GM12864 (cell line): ENCODE measurements at regions not wholly inside any gene's neighbourhood (a gene's known extent, or its start where the extent isn't known, plus 50 kb on each side); places are given as distances from the start of the nearest gene placed in this dataset.

ENCODE experiments used
- DNase-seq: peaks from one replicate; pipeline ENCODE4 v3.0.0-alpha.2; 2011; ENCODE audit warnings: low read depth
- H3K4me3 ChIP-seq: 2 replicates; pipeline ENCODE4 v1.5.1; 2011; ENCODE audit warnings: mild to moderate bottlenecking, low read depth, low read length, control low read depth
- CTCF ChIP-seq: IDR thresholded peaks from 2 replicates; pipeline ENCODE4 v1.5.1; 2011; ENCODE audit warnings: low read depth, mild to moderate bottlenecking, moderate library complexity, low read length, control low read depth, inconsistent platforms; ENCODE audit errors: missing control alignments

- DNase-seq: no peak
- no peak for TF ChIP-seq CTCF
- no peak overlapping the region for H3K4me3 ChIP-seq
Observed at GRCh38 chr2:187126247-187127005, 277.5 kb upstream of the ZSWIM2 start.

GRCh38 chr2:187125318-187125717, 276.3 kb upstream of the ZSWIM2 start:
- DNase-seq: no peak
- TF ChIP-seq CTCF: no peak
- no peak overlapping the region for H3K4me3 ChIP-seq

GRCh38 chr2:187124529-187124928, 275.6 kb upstream of the ZSWIM2 start:
- no peak overlapping the region for H3K4me3 ChIP-seq
- no peak for TF ChIP-seq CTCF
- DNase-seq: no peak

GRCh38 chr2:187118331-187119099, 269.5 kb upstream of the ZSWIM2 start:
- DNase-seq: no peak
- H3K4me3 ChIP-seq: no peak overlapping the region
- TF ChIP-seq CTCF: no peak

GRCh38 chr2:187117483-187117882, 268.5 kb upstream of the ZSWIM2 start:
- TF ChIP-seq CTCF: no peak
- no peak overlapping the region for H3K4me3 ChIP-seq
- no peak for DNase-seq

- no peak for DNase-seq
- no peak for TF ChIP-seq CTCF
- H3K4me3 ChIP-seq: no peak overlapping the region
Observed at GRCh38 chr2:187115627-187116026, 266.7 kb upstream of the ZSWIM2 start.
